M059J (cell line): ENCODE measurements at regions not wholly inside any gene's neighbourhood (a gene's known extent, or its start where the extent isn't known, plus 50 kb on each side); places are given as distances from the start of the nearest gene placed in this dataset.
A peak's percentile ranks its signal among the peaks of the same experiment; 100 is the strongest.

ENCODE experiments used
- DNase-seq: peaks from one replicate; pipeline ENCODE4 v3.0.0-alpha.2; 2012; ENCODE audit warnings: low read depth

- no peak for DNase-seq
Measured at GRCh38 chr12:20189767-20190166, 178.6 kb upstream of the PDE3A start.

DNA sequence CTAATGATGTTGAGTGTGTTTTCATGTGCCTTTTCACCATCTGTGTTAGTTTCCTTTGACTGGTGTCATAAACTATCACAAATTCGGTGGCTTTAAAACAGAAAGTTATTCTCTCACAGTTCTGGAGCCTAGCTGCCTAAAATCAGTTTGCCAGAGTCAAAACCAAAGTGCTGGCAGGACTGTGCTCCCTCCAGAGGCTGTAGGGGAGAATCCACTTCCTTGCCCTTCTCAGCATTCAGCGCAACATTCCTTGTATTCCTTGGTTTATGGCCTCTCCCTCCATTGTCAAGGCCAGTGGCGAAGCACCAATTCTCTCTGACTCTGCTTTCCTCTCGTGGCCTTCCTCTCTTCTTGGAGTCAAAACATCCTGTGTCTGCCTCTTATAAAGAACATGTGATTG is 174.2 kb upstream of the PDE3A start:
- DNase-seq: peak; percentile 69

DNA sequence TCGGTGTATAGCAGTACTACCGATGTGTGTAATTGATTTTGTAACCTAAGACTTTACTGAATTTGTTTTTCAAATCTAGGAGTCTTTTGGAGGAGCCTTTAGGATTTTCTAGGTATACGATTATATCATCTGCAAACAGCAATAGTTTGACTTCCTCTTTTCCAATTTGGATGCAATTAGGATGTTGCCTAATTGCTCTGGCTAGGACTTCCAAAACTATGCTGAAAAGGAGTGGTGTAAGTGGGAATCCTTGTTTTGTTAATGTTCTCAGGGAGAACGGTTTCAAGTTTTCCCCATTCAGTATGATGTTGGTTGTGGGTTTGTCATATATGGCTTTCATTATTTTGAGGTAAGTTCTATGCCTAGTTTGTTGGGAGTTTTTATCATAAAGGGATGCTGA is 171.6 kb upstream of the PDE3A start:
- no peak for DNase-seq

DNA sequence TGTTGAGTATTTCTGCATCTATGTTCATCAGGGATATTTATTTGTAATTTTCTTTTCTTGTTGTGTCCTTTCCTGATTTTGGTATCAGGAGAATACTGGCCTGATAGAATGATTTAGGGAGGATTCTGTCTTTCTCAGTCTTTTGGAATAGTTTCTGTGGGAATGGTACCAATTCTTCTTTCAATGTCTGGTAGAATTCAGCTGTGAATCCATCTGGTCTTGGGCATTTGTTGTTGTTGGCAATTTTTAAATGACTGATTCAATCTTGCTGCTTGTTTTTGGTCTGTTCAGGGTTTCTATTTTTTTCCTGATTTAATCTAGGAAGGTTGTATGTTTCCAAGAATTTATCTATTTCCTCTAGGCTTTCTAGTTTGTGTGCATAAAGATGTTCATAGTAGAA is 170.9 kb upstream of the PDE3A start:
- no peak for DNase-seq

DNA sequence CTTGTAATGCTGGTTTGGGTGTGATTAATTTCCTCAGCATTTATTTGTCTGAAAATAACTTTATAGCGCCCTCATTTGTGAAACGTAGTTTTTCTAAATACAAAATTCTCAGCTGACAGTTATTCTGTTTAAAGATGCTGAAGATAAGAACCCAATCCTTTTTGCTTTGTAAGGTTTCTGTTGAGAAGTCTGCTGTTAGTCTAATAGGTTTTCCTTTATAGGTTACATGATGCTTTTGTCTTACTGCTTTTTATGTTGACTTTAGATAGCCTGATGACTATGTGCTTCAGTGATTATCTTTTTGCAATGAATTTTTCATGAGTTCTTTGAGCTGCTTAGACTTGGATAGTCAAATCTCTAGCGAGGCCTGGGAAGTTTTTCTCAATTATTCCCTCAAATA is 168.6 kb upstream of the PDE3A start:
- DNase-seq: no peak

DNA sequence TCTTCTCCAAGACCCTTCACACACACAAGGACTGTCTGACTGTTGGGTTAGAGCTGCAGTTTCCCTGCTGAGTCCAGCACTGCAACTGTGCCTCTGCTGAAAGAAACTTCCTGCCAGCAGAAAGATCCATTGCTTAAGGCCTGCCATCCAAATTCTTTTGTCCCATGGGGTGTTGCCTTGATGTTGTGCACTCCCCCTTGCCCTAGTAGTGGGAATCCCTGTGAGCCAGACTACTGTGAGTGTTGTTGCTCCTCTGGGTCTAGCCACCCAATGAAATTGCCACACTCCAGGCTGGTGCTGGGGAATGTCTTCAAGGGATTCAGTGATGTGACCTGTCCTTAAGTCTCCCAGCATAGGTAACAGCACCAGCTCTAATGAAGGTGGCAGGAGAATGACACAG is 166.6 kb upstream of the PDE3A start:
- DNase-seq: no peak

- DNase-seq: no peak
Measured at GRCh38 chr12:20205854-20206253, 162.5 kb upstream of the PDE3A start.

GRCh38 chr12:20206410-20206809 is 161.9 kb upstream of the PDE3A start:
- DNase-seq: no peak

GRCh38 chr12:20210621-20211215 is 157.6 kb upstream of the PDE3A start:
- DNase-seq: no peak

DNA sequence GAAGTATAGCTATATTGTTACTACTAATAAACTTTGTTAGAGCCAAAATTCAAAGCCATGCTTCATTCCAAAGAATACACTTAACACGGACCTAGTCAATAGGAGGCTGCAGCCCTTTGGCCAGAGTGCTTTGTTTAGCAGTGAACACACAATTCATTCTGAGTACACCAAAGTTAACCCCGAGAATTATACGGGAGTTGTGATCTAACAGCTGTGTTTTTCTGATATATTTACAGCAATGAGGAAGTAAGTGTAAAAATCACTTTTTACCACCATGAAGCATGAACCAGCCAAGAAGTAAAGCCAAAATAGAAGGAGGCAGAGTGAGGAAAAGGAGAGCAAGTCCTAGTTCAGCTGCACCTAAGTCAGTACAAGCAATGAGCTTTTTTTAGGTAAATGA is 156.8 kb upstream of the PDE3A start:
- no peak for DNase-seq

GRCh38 chr12:20211981-20212421 is 156.3 kb upstream of the PDE3A start:
- DNase-seq: peak; percentile 70

DNA sequence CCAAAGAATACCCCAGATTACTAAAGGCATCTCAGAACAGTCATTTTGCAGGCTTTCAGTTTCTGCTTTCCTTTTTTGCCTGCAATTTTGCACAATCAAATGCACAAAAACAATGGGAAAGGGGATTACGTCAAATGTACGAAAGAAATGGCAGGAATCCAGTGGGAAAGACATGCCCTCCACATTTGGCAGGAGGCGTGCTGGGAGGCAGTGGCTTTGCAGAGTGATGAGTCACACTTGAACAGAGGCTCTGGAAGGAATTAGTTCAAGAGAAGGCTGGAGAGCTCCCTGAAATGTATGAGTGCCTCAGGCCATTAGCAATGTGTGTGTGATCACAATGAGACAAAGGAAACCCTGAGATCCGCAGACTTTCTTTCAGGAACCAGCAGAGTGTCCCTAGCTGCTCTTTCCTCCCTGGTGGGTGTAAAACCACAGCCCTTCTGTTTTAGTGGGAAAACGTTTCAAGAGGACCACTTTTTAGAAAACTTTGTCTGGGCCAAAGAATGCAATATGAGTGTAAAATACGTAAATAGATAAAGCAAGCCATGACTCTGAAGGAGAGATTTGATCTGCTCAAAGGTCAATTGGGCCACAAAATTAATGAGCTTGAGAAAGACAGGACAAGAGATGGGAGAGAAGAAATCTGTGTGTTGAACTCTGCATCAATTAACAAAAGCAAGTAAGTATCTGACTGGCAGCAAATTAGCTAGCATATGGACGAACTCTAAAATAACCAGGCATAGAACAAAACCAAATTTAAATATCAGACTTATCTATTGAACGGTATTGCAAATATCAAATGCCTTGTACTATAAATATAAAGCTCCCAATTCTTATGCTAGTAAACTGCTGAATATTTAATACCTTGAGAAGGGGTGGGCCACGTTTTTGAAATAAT is 155.4 kb upstream of the PDE3A start:
- peak; percentile 99 for DNase-seq

DNA sequence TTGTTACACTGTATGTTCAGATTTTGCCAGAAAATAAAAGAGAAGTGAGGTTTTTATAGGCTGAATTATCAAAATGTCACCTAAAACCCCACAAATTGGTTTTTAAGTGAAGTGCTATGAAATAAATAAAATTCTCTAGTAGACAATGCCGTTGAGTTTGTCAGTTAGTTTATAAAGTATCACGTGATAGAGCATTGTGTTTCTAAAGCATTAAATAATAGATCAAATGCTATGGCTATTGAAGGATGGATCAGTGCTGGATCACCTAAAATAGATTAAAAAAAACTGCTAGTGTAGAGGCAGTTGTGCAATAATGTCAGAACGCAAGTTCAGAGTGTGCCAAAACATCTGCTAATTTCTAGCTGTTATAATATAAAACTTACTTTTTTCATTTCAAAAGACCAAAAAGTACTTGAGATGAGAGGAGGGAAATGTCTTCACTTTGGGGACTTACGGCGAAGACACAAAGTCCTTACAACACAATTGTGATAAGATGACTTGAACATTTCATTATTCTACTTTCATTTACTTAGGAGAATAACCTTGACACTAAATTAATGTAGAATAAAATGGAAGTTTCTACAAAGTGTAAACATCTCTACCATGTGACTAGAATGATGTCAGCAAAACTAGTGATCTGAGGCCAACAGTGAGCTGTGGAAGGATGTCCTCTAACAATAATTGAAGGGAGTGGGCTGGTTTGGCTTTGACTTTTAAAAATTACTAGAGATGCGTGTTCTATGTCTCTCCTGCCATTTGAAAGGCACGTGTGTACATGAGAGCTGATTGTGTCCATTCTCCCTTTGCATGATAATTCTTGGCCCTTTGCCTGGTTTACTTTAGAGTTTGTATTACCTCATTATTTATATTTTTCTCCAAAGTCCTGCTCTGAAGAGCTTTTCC is 154.4 kb upstream of the PDE3A start:
- peak; percentile 59 for DNase-seq

DNA sequence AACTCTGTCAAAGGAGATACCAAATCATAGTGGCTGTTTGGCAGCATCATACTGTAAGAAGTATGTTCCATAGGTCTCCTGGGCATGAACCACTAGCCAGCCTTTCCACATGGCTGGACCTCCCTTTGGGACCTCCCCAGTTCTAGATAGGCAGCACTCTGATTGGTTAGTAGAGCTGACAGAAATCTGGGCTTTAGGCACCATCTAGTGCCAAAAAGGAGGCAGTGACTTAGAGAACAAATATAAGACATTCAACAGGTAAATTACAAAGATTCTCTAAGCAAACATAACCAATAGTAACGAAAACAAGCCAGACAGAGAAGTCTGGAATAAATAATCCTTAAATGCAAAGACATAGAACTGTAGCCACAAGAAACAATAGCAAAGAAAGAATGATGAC is 148.0 kb upstream of the PDE3A start:
- DNase-seq: peak; percentile 49

DNA sequence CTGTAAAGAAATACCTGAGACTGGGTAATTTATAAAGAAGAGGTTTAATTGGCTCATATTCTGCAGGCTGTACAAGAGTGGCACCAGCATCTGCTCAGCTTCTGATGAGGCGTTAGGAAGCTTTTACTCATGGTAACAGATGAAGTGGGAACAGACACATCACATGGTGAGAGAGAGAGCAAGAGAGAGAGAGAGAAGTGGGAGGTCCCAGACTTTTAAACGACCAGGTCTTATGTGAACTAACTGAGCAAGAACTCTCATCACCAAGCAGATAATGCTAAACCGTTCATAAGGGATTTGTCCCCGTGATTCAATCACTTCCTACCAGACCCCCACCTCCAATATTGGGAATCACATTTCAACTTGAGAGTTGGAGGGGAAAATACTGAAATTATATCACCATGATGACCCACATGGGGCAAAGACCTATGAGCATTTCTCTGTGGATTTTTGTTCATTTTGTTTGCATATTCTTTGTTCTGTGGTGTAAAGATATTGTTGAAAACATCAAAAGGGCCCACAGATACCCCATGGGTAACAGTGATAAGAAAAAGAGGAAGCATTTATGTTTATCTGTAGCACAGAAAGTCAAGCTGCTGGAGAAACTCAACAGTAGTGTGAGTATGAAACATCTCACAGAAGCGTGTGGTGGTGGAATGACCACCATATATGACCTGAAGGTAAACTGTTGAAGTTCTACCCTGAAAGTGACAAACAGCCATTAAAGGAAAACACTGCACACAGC is 135.2 kb upstream of the PDE3A start:
- DNase-seq: no peak

DNA sequence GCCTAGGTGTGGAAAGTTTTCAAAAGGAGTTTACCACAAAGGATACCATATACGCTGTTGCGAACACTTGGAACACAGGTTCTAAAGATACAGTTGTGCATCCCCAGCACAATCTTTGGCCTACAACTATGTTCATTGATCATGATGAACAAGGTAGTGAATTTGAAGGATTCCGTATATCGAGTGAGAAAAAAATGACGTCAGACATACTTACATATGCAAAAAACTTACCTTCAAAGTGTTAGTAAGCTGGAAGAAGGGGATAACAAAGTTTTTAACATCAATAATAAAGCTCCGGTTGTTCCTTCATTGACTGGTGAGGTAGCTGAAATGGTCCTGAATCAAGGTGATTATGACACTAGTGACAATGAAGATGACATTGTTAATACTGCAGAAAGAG is 133.9 kb upstream of the PDE3A start:
- DNase-seq: no peak

DNA sequence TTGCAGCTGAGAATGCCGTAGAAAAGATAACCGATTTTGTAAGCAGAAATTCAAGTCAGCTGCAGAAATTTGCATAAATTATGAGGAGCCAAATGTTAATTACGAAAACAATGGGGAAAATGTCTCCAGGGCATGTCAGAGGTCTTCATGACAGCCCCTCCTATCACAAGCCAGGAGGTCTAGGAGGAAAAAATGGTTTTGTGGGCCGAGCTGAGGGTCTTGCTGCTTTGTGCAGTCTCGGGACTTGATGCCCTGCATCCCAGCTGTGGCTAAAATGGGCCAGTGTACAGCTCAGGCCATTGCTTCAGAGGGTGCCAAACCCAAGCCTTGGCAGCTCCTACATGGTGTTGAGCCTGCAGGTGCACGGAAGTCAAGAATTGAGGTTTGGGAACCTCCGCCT is 131.2 kb upstream of the PDE3A start:
- DNase-seq: no peak

GRCh38 chr12:20245491-20245890 is 122.8 kb upstream of the PDE3A start:
- no peak for DNase-seq

- no peak for DNase-seq
Measured at GRCh38 chr12:20248646-20249045, 119.7 kb upstream of the PDE3A start.

- no peak for DNase-seq
Measured at GRCh38 chr12:20250761-20251160, 117.6 kb upstream of the PDE3A start.

DNA sequence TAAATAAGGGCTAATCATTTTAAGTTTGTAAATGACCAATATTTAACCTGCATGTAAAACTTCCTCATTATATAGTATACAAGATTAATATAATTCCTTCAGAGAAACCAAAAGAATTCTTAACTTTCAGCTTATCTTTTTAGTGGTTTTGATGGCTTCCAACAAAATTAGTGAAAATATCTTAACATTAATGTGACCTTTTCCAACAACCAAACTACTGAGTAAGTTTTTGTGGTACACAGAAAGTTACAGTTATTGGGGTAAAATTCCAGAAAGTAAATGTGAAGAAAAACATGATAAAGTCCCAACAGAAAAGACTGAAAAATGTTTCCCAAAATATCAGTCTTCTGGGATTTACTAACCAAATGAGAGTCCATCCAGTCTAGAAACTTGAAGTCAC is 111.0 kb upstream of the PDE3A start:
- DNase-seq: no peak

DNA sequence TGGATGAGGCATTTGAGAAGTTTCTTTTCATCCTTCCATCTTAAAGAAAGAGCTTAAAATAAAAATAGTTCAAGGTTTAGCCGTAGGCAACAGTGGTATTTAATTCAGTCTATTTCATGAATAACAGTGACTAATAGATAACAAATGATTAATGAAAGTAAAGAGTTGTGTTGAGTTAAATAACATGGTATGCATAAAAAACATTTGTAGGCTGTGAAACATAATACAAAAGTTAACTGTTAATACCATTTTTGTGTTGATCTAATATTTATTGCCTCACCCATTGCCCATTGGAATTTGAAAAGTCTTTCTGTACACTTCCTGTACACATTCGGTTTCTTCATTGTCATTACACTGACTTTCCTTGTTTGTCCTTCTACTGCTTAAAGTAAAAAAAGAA is 108.6 kb upstream of the PDE3A start:
- DNase-seq: peak; percentile 44
